Effector memory CD8-positive, alpha-beta T cell (primary cell): ENCODE measurements at regions not wholly inside any gene's neighbourhood (a gene's known extent, or its start where the extent isn't known, plus 50 kb on each side); places are given as distances from the start of the nearest gene placed in this dataset.

Experiments used
- ATAC-seq: fragments of 150-1000 bp; cut with Tn5 transposase; replicated peaks from 2 replicates; pipeline ENCODE4 v1.10.0; 2021; ENCODE audit warnings: mild to moderate bottlenecking, moderate library complexity
- DNase-seq, 3 experiments: peaks; one replicate each; pipeline ENCODE4 v3.0.0; 2021
- H3K27ac Mint-ChIP-seq, 2 donors: one replicate each; pipeline ENCODE4 v1.8.0; 2022; ENCODE audit warnings: mild to moderate bottlenecking in 2 of 2, mixed read lengths in 2 of 2, moderate library complexity in 2 of 2
- H3K27me3 Mint-ChIP-seq, 2 donors: one replicate each; pipeline ENCODE4 v1.8.0; 2022; ENCODE audit warnings: mixed read lengths in 2 of 2
- H3K36me3 Mint-ChIP-seq: one replicate; pipeline ENCODE4 v1.8.0; 2022; ENCODE audit warnings: mild to moderate bottlenecking, moderate library complexity, mixed read lengths; ENCODE audit not compliant: insufficient read depth
- H3K4me1 Mint-ChIP-seq, 2 donors: one replicate each; pipeline ENCODE4 v1.8.0; 2022; ENCODE audit warnings: low read depth in 2 of 2, mixed read lengths in 2 of 2
- H3K4me3 Mint-ChIP-seq, 2 donors: one replicate each; pipeline ENCODE4 v1.8.0; 2022; ENCODE audit warnings: mild to moderate bottlenecking in 2 of 2, mixed read lengths in 2 of 2, moderate library complexity in 2 of 2
- H3K9me3 Mint-ChIP-seq, 2 donors: one replicate each; pipeline ENCODE4 v1.8.0; 2022; ENCODE audit warnings: mixed read lengths in 2 of 2

GRCh38 chr9:108512426-108513173, 343.2 kb downstream of the ACTL7B start:
- ATAC-seq: no peak
- H3K27ac Mint-ChIP-seq: no peak overlapping the region
- no peaks in the 10 kb centered on the region for H3K36me3 Mint-ChIP-seq
- H3K27me3 Mint-ChIP-seq: no peaks in the 10 kb centered on the region
- H3K4me3 Mint-ChIP-seq: no peak overlapping the region
- H3K9me3 Mint-ChIP-seq: peaks cover under 1 to 7% of the 10 kb centered on the region in 2 donors
- H3K4me1 Mint-ChIP-seq: no peaks in the 10 kb centered on the region
- DNase-seq: no peak

DNA sequence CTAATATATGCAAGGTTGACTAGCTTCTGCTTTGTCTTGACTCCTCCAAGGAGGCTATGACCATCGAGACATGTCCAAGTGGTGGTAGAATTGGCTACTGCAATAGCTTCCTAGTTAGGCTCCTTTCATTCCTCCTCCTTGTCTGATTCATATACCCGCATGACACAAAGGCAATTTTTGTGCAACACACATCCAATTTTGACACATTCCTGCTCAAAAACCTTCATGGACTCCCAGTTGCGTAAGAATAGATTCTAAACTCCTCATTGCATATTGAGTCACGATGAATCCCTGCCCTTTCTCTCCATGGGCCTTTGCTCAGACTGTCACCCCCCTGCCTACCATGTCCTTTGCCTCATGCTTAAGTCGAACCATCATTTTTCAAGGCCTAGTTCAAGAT, 344.5 kb downstream of the ACTL7B start:
- ATAC-seq (no peak), DNase-seq (no peak)
- H3K9me3 Mint-ChIP-seq: peaks cover 0 to 7% of the 10 kb centered on the region in 2 donors
- no peak overlapping the region for H3K27ac Mint-ChIP-seq
- no peaks in the 10 kb centered on the region for H3K36me3 Mint-ChIP-seq
- H3K4me1 Mint-ChIP-seq: no peaks in the 10 kb centered on the region
- no peak overlapping the region for H3K4me3 Mint-ChIP-seq
- no peaks in the 10 kb centered on the region for H3K27me3 Mint-ChIP-seq

DNA sequence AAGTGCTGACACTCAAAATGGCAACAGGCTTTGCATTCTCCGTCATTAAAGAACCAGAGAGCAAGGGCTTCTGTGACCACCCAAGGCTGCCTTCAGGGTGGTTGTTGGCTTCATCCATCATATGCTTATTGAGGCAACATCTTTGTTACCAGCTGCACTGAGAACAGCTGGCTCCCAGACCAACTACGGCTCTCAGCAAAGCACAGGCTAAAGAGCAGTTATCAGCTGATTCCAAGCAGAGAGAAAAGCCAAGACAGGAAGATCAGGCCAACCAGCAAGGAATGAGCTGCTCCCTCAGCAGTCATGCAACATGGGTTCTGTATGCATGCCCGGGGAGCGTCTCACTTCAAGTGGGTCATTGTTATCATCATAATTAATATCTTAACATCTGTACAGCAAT, 358.9 kb downstream of the ACTL7B start:
- Mint-ChIP-seq H3K36me3 (no peaks in the 10 kb centered on the region), H3K4me1 (no peaks in the 10 kb centered on the region), H3K9me3 (peaks cover 8 to 17% of the 10 kb centered on the region in 2 donors), H3K27me3 (no peaks in the 10 kb centered on the region), H3K4me3 (no peak overlapping the region), H3K27ac (no peak overlapping the region)
- ATAC-seq: no peak
- DNase-seq: no peak

- Mint-ChIP-seq H3K27me3 (no peaks in the 10 kb centered on the region), H3K4me1 (no peaks in the 10 kb centered on the region), H3K36me3 (no peaks in the 10 kb centered on the region), H3K4me3 (no peak overlapping the region), H3K27ac (no peak overlapping the region), H3K9me3 (peaks cover 6 to 23% of the 10 kb centered on the region in 2 donors)
- DNase-seq (no peak), ATAC-seq (no peak)
Measured at GRCh38 chr9:108489567-108489966, 366.2 kb downstream of the ACTL7B start.

DNA sequence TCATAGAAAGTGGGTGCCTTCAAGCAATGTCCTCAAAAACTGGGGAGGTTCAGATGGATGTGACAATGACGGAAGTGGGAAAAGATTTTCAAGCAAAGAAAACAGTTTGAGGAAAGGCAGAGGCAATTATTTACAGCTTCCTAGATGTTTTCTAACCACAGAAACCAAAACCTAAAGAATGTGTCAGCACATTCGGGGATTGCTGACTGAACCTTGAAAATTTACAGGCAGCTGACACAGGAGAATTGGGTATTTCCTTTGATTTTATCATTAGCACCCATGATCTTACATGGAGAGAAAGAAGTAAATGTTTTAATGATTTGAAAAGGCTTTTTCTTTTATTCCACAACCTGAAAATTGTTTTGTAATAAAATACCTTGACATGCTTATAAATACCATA, 369.0 kb downstream of the ACTL7B start:
- no peaks in the 10 kb centered on the region for H3K36me3 Mint-ChIP-seq
- no peaks in the 10 kb centered on the region for H3K4me1 Mint-ChIP-seq
- H3K27me3 Mint-ChIP-seq: no peaks in the 10 kb centered on the region
- H3K4me3 Mint-ChIP-seq: no peak overlapping the region
- no peak for ATAC-seq
- peaks cover 11 to 32% of the 10 kb centered on the region in 2 donors for H3K9me3 Mint-ChIP-seq
- DNase-seq: no peak
- H3K27ac Mint-ChIP-seq: no peak overlapping the region

- Mint-ChIP-seq H3K4me1 (no peaks in the 10 kb centered on the region), H3K36me3 (no peaks in the 10 kb centered on the region), H3K27me3 (no peaks in the 10 kb centered on the region), H3K27ac (no peak overlapping the region), H3K9me3 (peaks cover 14 to 24% of the 10 kb centered on the region in 2 donors), H3K4me3 (no peak overlapping the region)
- ATAC-seq: no peak
- no peak for DNase-seq
Measured at GRCh38 chr9:108484468-108484867, 371.3 kb downstream of the ACTL7B start.

DNA sequence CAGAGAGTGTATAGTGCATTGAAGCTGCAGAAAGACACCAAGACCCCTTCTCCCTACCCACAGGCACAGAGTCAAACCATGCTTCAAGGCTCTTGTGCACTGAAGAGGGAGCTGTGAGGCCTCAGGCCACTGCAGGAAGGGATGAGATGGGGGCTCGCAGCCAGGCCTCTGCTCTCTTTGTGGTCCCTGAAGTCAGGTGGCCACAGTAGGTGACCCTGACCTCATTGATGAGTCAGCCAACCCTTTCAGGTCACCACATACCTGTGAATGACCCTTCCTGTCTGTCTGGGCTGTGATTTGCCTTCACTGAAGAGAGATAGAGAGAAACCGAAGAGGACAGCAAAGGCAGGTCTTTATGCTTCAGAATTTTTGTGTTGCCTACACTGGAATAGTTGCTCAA, 372.1 kb downstream of the ACTL7B start:
- Mint-ChIP-seq H3K4me1 (no peaks in the 10 kb centered on the region), H3K9me3 (peaks cover 12 to 16% of the 10 kb centered on the region in 2 donors), H3K27me3 (no peaks in the 10 kb centered on the region), H3K27ac (no peak overlapping the region), H3K36me3 (no peaks in the 10 kb centered on the region), H3K4me3 (no peak overlapping the region)
- no peak for ATAC-seq
- DNase-seq: no peak

- no peak overlapping the region for H3K4me3 Mint-ChIP-seq
- ATAC-seq: no peak
- H3K9me3 Mint-ChIP-seq: peaks cover 8 to 9% of the 10 kb centered on the region in 2 donors
- no peak for DNase-seq
- H3K4me1 Mint-ChIP-seq: no peaks in the 10 kb centered on the region
- no peaks in the 10 kb centered on the region for H3K36me3 Mint-ChIP-seq
- no peaks in the 10 kb centered on the region for H3K27me3 Mint-ChIP-seq
- H3K27ac Mint-ChIP-seq: no peak overlapping the region
Measured at GRCh38 chr9:108479989-108480652, 375.7 kb downstream of the ACTL7B start.

DNA sequence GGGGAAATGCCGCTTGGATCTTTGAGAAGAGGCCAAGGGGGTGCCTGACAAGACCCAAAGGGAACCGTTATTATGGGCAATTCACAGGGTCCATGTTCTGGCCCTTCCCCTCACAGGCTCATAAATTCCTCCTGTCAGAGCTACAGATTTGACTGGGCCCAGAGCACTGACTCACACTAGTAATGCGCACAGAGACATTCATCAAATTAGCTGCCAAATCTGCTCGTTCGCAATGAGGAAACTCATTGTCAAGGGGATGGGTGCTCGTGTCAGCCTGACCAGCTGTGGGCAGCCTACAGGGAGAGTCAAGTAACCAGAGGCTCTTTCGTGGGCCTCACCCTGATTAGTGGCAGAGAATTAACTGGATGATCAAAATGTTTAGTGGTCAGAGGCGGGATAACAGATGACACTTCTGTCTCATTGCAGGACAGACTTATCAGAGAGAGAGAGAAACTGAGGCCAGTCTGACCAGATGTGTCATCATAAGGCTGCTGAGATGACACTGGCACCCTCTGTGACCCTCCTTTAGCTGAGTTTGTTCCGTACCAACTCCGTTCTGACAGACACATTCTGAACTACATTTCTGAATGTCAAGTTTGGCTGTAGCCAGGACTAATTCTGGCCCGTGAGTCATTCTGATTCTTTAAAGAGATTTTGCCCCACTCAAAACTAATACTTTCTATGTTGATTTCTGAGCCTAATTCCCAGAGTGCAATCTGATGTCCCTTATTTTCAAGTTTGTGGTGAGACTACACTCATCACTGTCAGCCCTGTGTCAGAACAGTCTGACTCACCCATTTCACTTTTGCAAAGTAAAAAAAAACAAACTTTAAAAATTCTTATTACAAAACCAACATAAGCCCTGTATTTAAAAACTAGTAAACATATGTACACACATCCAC, 377.1 kb downstream of the ACTL7B start:
- Mint-ChIP-seq H3K27me3 (no peaks in the 10 kb centered on the region), H3K36me3 (no peaks in the 10 kb centered on the region), H3K27ac (no peak overlapping the region), H3K4me1 (no peaks in the 10 kb centered on the region), H3K4me3 (no peak overlapping the region), H3K9me3 (peaks cover 9 to 10% of the 10 kb centered on the region in 2 donors)
- ATAC-seq (no peak), DNase-seq (no peak)

DNA sequence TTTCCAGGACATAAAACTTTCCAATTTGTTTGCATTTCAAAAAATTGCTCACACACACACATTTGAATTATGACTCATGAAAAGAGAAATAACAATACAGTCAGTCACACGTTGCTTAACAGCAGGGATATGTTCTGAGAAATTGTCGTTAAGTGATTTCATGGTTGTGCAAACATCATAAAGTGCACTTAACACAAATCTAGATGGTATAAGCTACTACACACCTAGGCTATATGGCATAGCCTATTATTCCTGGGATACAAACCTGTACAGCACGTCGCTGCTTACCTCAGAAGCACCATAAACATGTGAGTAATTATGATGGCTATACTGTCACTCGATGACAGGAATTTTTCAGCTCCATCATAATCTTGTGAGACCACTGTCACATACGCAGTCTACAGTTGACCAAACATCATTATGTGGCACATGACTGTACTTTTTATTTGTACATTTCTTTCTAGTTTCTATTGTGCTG, 378.2 kb downstream of the ACTL7B start:
- ATAC-seq (no peak), DNase-seq (no peak)
- Mint-ChIP-seq H3K9me3 (peaks cover 2 to 5% of the 10 kb centered on the region in 2 donors), H3K4me1 (no peaks in the 10 kb centered on the region), H3K27me3 (no peaks in the 10 kb centered on the region), H3K27ac (no peak overlapping the region), H3K36me3 (no peaks in the 10 kb centered on the region), H3K4me3 (no peak overlapping the region)

GRCh38 chr9:108476574-108476973, 379.2 kb downstream of the ACTL7B start:
- H3K36me3 Mint-ChIP-seq: no peaks in the 10 kb centered on the region
- no peaks in the 10 kb centered on the region for H3K4me1 Mint-ChIP-seq
- ATAC-seq (no peak), DNase-seq (no peak)
- H3K4me3 Mint-ChIP-seq: no peak overlapping the region
- no peak overlapping the region for H3K27ac Mint-ChIP-seq
- H3K27me3 Mint-ChIP-seq: no peaks in the 10 kb centered on the region
- H3K9me3 Mint-ChIP-seq: peaks cover 0 to 5% of the 10 kb centered on the region in 2 donors

- no peak for ATAC-seq
- Mint-ChIP-seq H3K4me3 (no peak overlapping the region), H3K27me3 (no peaks in the 10 kb centered on the region), H3K4me1 (no peaks in the 10 kb centered on the region), H3K9me3 (peaks cover 0 to 5% of the 10 kb centered on the region in 2 donors), H3K36me3 (no peaks in the 10 kb centered on the region), H3K27ac (no peak overlapping the region)
- DNase-seq: no peak
Measured at GRCh38 chr9:108475813-108476212, 380.0 kb downstream of the ACTL7B start.

DNA sequence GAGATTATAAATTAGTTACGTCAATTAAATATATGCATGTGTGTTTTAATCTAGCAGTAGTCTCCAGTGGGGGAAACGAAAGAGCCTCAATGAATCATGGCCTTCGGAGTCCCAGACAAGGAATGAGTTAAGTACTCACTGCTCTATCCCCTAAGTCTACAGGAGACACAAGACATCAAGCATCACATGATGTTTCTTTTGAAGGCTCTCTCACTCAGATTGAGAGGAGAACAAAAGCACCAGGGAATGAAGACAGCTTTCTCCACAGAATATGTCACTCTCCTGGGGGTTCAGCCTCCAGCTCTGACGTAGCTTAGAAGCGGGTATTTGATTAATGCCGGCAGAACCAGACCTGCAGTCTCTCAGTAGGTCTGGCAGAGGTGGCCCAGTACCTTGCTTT, 381.4 kb downstream of the ACTL7B start:
- ATAC-seq (no peak), DNase-seq (no peak)
- no peaks in the 10 kb centered on the region for H3K4me1 Mint-ChIP-seq
- no peaks in the 10 kb centered on the region for H3K36me3 Mint-ChIP-seq
- no peak overlapping the region for H3K27ac Mint-ChIP-seq
- H3K27me3 Mint-ChIP-seq: no peaks in the 10 kb centered on the region
- peaks cover 2 to 4% of the 10 kb centered on the region in 2 donors for H3K9me3 Mint-ChIP-seq
- H3K4me3 Mint-ChIP-seq: no peak overlapping the region
